ENCODE measurements at regions not wholly inside any gene's neighbourhood (a gene's known extent, or its start where the extent isn't known, plus 50 kb on each side); places are given as distances from the start of the nearest gene placed in this dataset.

DNA sequence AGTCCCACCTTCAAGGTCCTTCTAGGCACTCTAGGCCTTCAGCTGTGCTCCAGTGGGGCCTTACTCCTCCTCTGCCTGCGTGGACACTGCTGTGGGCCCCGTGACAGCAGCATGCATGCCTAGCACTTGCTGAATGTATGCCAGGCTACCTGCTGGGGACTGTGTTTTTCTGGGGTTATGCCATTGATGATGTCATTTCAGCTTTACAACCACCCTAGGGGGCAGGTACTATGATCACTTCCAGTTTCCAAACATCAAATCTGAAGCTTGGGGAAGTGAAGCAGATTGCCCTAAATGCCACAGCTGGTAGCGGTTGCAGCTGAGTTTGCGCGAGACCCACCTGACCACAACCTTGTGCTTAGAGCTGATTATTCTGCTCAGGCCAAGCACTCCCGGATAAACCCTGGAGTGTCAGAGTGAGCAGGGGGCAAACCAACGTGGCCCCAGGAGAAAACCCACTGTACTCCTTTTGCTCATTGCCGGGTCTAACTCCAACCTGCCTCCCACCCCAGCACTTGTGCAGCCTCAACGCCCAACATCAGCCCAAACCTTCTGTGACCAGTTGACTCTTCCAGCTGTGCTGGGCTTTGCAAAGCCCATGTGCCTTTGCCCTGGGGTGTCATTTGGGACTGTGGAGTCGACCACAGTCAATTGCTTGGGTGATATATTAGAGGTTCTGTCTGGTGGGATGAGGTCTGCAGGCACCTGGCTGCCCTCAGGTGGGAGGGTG lies 168.4 kb downstream of the ENGASE start:
- Histone ChIP-seq H3K27ac (no peak overlapping the region), H3K4me1 (no peaks in the 10 kb centered on the region), H3K36me3 (no peaks in the 10 kb centered on the region), H3K27me3 (no peaks in the 10 kb centered on the region), H3K9me3 (no peaks in the 10 kb centered on the region), H3K4me3 (no peak overlapping the region)
- TF ChIP-seq, protein P1, sequence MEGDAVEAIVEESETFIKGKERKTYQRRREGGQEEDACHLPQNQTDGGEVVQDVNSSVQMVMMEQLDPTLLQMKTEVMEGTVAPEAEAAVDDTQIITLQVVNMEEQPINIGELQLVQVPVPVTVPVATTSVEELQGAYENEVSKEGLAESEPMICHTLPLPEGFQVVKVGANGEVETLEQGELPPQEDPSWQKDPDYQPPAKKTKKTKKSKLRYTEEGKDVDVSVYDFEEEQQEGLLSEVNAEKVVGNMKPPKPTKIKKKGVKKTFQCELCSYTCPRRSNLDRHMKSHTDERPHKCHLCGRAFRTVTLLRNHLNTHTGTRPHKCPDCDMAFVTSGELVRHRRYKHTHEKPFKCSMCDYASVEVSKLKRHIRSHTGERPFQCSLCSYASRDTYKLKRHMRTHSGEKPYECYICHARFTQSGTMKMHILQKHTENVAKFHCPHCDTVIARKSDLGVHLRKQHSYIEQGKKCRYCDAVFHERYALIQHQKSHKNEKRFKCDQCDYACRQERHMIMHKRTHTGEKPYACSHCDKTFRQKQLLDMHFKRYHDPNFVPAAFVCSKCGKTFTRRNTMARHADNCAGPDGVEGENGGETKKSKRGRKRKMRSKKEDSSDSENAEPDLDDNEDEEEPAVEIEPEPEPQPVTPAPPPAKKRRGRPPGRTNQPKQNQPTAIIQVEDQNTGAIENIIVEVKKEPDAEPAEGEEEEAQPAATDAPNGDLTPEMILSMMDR (IDR thresholded peaks at IDR 0.05), result no peak
- no peak for DNase-seq (ENCODE audit: low spot score)

GRCh38 chr17:79242393-79242792 lies 167.8 kb downstream of the ENGASE start:
- TF ChIP-seq, protein P1 (IDR thresholded peaks at IDR 0.05), result no peak
- H3K27me3 ChIP-seq, result no peaks in the 10 kb centered on the region
- no peak for DNase-seq (ENCODE audit: low spot score)

GRCh38 chr17:79241616-79242015 lies 167.0 kb downstream of the ENGASE start:
- no peak for DNase-seq (ENCODE audit: low spot score)
- H3K4me1 ChIP-seq, result no peaks in the 10 kb centered on the region
- no peak overlapping the region for H3K27ac ChIP-seq
- H3K4me3 ChIP-seq, result no peak overlapping the region
- H3K36me3 ChIP-seq, result no peaks in the 10 kb centered on the region
- H3K27me3 ChIP-seq, result no peaks in the 10 kb centered on the region
- TF ChIP-seq, protein P1 (IDR thresholded peaks at IDR 0.05), result no peak
- H3K9me3 ChIP-seq, result no peaks in the 10 kb centered on the region

More at GRCh38 chr17:79242393-79242792, 167.8 kb downstream of the ENGASE start:
- H3K27ac ChIP-seq, result no peak overlapping the region
- H3K36me3 ChIP-seq, result no peaks in the 10 kb centered on the region
- no peaks in the 10 kb centered on the region for H3K4me1 ChIP-seq
- H3K9me3 ChIP-seq, result no peaks in the 10 kb centered on the region
- H3K4me3 ChIP-seq, result no peak overlapping the region

DNA sequence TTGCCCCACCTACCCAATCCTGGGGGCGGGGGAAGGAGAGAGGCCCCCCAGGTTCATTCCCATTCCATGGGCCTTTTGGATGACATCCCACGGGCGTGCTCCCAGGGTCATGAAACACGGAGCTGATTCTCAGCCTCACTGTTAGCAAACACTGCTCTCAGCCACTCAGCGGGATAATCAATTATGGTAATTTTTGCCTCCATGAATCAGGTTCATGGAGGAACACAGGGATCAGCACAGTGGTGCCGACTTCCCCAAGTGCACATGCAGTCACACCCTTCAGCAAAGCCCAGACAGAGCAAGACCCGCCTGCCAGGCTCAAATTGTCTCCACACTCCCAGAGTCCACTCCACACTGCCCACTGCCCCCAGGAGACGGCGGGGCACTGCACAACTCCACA lies 164.6 kb downstream of the ENGASE start:
- Histone ChIP-seq H3K36me3 (no peaks in the 10 kb centered on the region), H3K9me3 (no peaks in the 10 kb centered on the region), H3K4me1 (no peaks in the 10 kb centered on the region), H3K27me3 (no peaks in the 10 kb centered on the region), H3K4me3 (no peak overlapping the region), H3K27ac (no peak overlapping the region)
- TF ChIP-seq, protein P1 (IDR thresholded peaks at IDR 0.05), result no peak
- DNase-seq (ENCODE audit: low spot score), result no peak

DNA sequence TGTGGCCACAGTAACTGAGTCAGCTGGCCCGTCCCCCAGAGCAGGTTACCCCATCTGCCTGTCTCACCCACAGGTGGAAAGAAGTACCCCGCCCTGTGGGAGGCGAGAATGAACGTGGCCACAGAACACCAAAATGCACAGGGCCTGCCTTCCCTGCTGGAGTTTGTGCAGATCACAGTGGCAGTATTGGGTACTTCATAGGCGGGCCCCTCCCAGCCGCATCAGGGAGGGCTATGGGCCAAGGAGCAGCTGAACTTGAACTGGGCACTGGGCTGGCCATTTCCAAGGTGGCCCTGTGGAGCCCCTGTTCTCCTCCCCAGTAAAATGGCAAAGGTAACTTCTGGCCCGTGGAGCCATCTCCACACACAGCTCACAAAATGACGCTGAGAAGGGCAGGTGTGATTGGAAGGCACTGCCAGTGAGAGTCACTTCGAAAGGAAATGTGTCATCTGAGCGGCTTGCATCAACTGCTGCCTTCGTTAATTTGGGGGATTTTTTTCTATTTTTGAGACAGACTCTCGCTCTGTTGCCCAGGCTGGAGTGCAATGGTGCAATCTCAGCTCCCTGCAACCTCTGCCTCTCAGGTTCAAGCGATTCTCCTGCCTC lies 162.9 kb downstream of the ENGASE start:
- Histone ChIP-seq H3K4me1 (no peaks in the 10 kb centered on the region), H3K27ac (no peak overlapping the region), H3K36me3 (no peaks in the 10 kb centered on the region), H3K9me3 (peaks cover 0 to 6% of the 10 kb centered on the region in 2 donors), H3K27me3 (no peaks in the 10 kb centered on the region), H3K4me3 (no peak overlapping the region)
- TF ChIP-seq, protein P1 (IDR thresholded peaks at IDR 0.05), result no peak
- no peak for DNase-seq (ENCODE audit: low spot score)
